ENCODE measurements at regions not wholly inside any gene's neighbourhood (a gene's known extent, or its start where the extent isn't known, plus 50 kb on each side); places are given as distances from the start of the nearest gene placed in this dataset.

GRCh38 chr1:234710936-234711724 is 101.2 kb upstream of the IRF2BP2 start:
- ATAC-seq = no peak
- H3K27me3 ChIP-seq = no peaks in the 10 kb centered on the region
- no peak overlapping the region for H3K27ac ChIP-seq
- no peak overlapping the region for H3K4me3 ChIP-seq
- intact Hi-C loops (cut with DNase I) = no loop called here
- H3K36me3 ChIP-seq = no peaks in the 10 kb centered on the region
- no peak for DNase-seq
- H3K4me1 ChIP-seq = peaks cover 18% of the 10 kb centered on the region
- TF ChIP-seq CTCF (IDR thresholded peaks at IDR 0.05) = no peak
- H3K9me3 ChIP-seq = no peaks in the 10 kb centered on the region

GRCh38 chr1:234710381-234710780 is 100.4 kb upstream of the IRF2BP2 start:
- no peaks in the 10 kb centered on the region for H3K9me3 ChIP-seq
- intact Hi-C loops (cut with DNase I) = no loop called here
- H3K4me3 ChIP-seq = no peak overlapping the region
- peak overlapping the region; percentile 61 for H3K27ac ChIP-seq
- H3K27me3 ChIP-seq = no peaks in the 10 kb centered on the region
- H3K4me1 ChIP-seq = peaks cover 18% of the 10 kb centered on the region
- no peak for TF ChIP-seq CTCF (IDR thresholded peaks at IDR 0.05)
- no peaks in the 10 kb centered on the region for H3K36me3 ChIP-seq
- no peak for ATAC-seq
- DNase-seq = no peak

- H3K4me3 ChIP-seq = no peak overlapping the region
- TF ChIP-seq CTCF (IDR thresholded peaks at IDR 0.05) = no peak
- DNase-seq (peak; percentile 88), ATAC-seq (peak; percentile 89)
- no peaks in the 10 kb centered on the region for H3K36me3 ChIP-seq
- H3K27ac ChIP-seq = peak overlapping the region; percentile 61
- H3K27me3 ChIP-seq = no peaks in the 10 kb centered on the region
- H3K9me3 ChIP-seq = no peaks in the 10 kb centered on the region
- intact Hi-C loops (cut with DNase I) = no loop called here
- H3K4me1 ChIP-seq = peaks cover 21% of the 10 kb centered on the region
Observed at GRCh38 chr1:234709473-234710228, 99.7 kb upstream of the IRF2BP2 start.

- no peak overlapping the region for H3K4me3 ChIP-seq
- no peaks in the 10 kb centered on the region for H3K36me3 ChIP-seq
- intact Hi-C loops (cut with DNase I) = no loop called here
- no peak for ATAC-seq
- H3K9me3 ChIP-seq = no peaks in the 10 kb centered on the region
- H3K27me3 ChIP-seq = no peaks in the 10 kb centered on the region
- TF ChIP-seq CTCF (IDR thresholded peaks at IDR 0.05) = no peak
- DNase-seq = no peak
- H3K27ac ChIP-seq = peak overlapping the region; percentile 61
- H3K4me1 ChIP-seq = peaks cover 21% of the 10 kb centered on the region
Observed at GRCh38 chr1:234708700-234709395, 98.9 kb upstream of the IRF2BP2 start.

GRCh38 chr1:234707641-234708040 is 97.7 kb upstream of the IRF2BP2 start:
- TF ChIP-seq CTCF (IDR thresholded peaks at IDR 0.05) = no peak
- intact Hi-C loops (cut with DNase I) = no loop called here
- H3K27ac ChIP-seq = peak overlapping the region; percentile 68
- no peak for DNase-seq
- ATAC-seq = peak; percentile 74
- no peaks in the 10 kb centered on the region for H3K36me3 ChIP-seq
- H3K27me3 ChIP-seq = no peaks in the 10 kb centered on the region
- H3K4me1 ChIP-seq = peaks cover 21% of the 10 kb centered on the region
- no peak overlapping the region for H3K4me3 ChIP-seq
- no peaks in the 10 kb centered on the region for H3K9me3 ChIP-seq
